Esophagus (tissue), 2 donors: ENCODE measurements at regions not wholly inside any gene's neighbourhood (a gene's known extent, or its start where the extent isn't known, plus 50 kb on each side); places are given as distances from the start of the nearest gene placed in this dataset.
A peak's percentile ranks its signal among the peaks of the same experiment; 100 is the strongest.

ENCODE experiments used
- H3K27ac ChIP-seq, 2 donors: one replicate each; pipeline ENCODE4 v1.5.1; 2013; ENCODE audit warnings: low read depth in 2 of 2, mild to moderate bottlenecking in 2 of 2, inconsistent platforms in 1 of 2, low read length in 1 of 2, moderate library complexity in 1 of 2
- H3K27me3 ChIP-seq, 2 donors: one replicate each; pipeline ENCODE4 v1.6.1; 2013; ENCODE audit warnings: low read length in 2 of 2, control low read depth in 1 of 2, mild to moderate bottlenecking in 1 of 2; ENCODE audit not compliant: insufficient read depth in 2 of 2, control insufficient read depth in 1 of 2
- H3K36me3 ChIP-seq, 2 donors: one replicate each; pipeline ENCODE4 v1.6.1; 2013; ENCODE audit warnings: low read length in 1 of 2; ENCODE audit not compliant: control insufficient read depth in 2 of 2, insufficient read depth in 2 of 2
- H3K4me1 ChIP-seq, 2 donors: one replicate each; pipeline ENCODE4 v1.6.1; 2013; ENCODE audit warnings: low read length in 1 of 2; ENCODE audit not compliant: control insufficient read depth in 2 of 2, insufficient read depth in 2 of 2
- H3K4me3 ChIP-seq, 2 donors: one replicate each; pipeline ENCODE4 v1.5.1; 2013; ENCODE audit warnings: low read length in 2 of 2, mild to moderate bottlenecking in 2 of 2, low read depth in 1 of 2, moderate library complexity in 1 of 2
- H3K9me3 ChIP-seq, 2 donors: one replicate each; pipeline ENCODE4 v1.6.1; 2013; ENCODE audit warnings: mild to moderate bottlenecking in 2 of 2, low read depth in 1 of 2, low read length in 1 of 2, moderate library complexity in 1 of 2; ENCODE audit not compliant: control insufficient read depth in 2 of 2, insufficient read depth in 1 of 2
- WGBS, 2 donors: extraction: QIAGEN DNeasy Blood & Tissue Kit; methylation state at CpG; one replicate each; pipeline ENCODE4 v1.1.7; 2013; 5-methylcytosine and 5-hydroxymethylcytosine counted together
- donor health status: healthy with polysubstance abuse.
- donor health status: Bipolar disorder and iron deficiency.

DNA sequence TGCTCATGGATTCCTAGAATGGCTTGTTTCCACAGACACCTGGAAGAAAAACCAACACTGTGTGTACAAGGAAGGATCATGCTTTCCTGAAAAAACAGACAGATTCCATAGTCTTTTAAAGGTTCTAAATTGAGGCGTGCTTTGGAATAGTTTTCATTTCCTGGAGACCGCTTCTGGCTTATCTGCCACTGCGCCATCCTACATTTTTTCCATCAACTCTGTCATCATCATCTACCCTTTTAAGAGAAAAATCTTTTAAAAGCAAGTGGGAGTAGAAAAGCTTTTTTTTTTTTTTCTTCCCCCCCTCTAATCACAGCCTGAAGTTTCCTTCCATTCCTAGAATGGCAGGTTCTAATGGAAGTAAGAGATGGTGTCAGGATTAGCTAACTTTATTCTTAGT, 379.4 kb upstream of the C2CD4B start:
- 94 to 95% methylated on average over 3 of the region's 3 CpGs for WGBS, 2 donors
- peaks cover 0 to 4% of the 10 kb centered on the region in 2 donors for H3K4me1 ChIP-seq

DNA sequence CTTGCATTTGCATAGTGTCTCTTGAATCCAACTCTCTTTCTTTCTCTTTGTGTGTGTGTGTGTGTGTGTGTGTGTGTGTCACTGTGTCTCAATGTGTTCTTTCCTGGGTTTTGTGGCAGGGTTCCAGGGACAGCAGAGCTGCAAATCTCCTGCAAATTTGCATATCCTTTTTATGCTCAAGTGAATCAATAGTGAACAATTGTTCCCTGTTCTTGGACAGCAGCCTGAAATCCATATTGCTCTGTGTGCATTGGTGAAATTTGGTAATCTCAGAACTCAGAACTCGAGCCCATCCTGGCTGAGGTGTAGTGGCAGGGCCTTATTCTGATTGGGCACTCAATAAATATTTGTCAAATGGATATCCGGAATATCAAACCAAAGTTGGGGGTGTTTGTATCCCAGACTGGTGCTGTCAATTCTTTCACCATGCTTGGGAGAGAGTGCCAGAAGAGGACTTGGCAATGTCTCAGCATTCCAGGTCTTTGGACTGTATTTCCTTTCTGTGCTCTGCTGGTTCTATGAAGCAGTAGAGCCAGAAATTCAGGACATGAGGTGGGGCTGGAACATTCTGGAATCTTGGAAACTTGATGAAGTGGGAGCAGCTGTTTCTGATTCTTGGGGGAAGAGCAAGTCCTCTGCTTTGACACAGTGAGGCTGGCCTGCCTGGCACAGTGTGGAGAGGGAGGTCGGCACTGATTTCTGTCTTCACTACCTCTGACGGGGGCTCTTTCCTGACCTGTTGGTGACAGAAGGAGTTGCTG, 380.6 kb upstream of the C2CD4B start:
- H3K36me3 ChIP-seq, result no peaks in the 10 kb centered on the region
- peak overlapping the region in 1 of 2 donors; percentile 3 for H3K27ac ChIP-seq

More for the DNA sequence above, 379.4 kb upstream of the C2CD4B start:
- no peaks in the 10 kb centered on the region for H3K9me3 ChIP-seq
- H3K27me3 ChIP-seq, result no peaks in the 10 kb centered on the region
- H3K36me3 ChIP-seq, result no peaks in the 10 kb centered on the region
- H3K27ac ChIP-seq, result no peak overlapping the region
- no peak overlapping the region for H3K4me3 ChIP-seq

DNA sequence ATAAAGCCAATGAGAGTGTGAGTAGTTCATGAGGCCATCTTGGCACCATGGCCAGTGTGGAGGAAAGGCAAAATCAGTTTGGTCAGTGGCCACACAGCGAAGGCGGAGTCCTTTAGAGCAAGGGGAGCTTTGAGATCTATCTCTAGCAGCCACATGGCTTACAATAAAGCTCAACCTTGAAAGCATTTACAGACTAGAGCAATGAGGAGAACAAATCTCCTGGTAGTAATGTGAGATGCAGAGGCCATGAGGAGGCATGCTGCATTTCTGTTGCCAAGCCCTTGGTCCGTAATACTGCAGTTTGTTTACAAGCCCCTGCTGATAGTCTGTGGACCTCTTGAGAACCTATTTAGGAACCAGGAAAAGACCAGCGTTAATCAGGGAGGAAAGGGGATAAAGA, 381.5 kb upstream of the C2CD4B start:
- H3K9me3 ChIP-seq, result no peaks in the 10 kb centered on the region
- H3K36me3 ChIP-seq, result no peaks in the 10 kb centered on the region
- H3K27ac ChIP-seq, result no peak overlapping the region
- H3K27me3 ChIP-seq, result no peaks in the 10 kb centered on the region
- peaks cover 0 to 4% of the 10 kb centered on the region in 2 donors for H3K4me1 ChIP-seq
- 81 to 82% methylated on average over 4 of the region's 4 CpGs for WGBS, 2 donors
- no peak overlapping the region for H3K4me3 ChIP-seq

More for the DNA sequence above, 380.6 kb upstream of the C2CD4B start:
- Histone ChIP-seq H3K4me3 (no peak overlapping the region), H3K4me1 (peaks cover 0 to 4% of the 10 kb centered on the region in 2 donors), H3K27me3 (no peaks in the 10 kb centered on the region), H3K9me3 (no peaks in the 10 kb centered on the region)
- 38 to 42% methylated on average over 4 of the region's 4 CpGs for WGBS, 2 donors

DNA sequence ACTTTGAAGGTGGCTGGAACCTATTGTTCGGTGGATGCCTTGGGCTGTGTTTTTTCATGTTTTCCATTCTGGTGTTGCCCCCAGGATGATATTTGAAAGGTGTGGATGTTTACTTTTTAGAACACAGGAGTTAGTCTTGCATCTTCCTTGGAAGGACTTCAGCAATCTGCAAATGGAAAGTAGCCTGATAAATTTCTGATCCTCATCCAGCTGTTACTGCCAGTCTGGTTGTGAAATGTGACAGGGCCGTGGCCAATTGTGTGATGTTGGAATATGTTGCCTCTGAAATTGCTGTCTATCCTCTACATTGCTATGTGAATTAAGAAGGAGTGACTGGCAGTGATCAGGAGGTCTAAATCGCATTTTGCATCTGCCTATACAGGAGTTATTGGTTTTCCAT, 382.5 kb upstream of the C2CD4B start:
- H3K4me3 ChIP-seq, result no peak overlapping the region
- H3K27me3 ChIP-seq, result no peaks in the 10 kb centered on the region
- no peaks in the 10 kb centered on the region for H3K36me3 ChIP-seq
- 57 to 82% methylated on average over 3 of the region's 3 CpGs for WGBS, 2 donors
- no peaks in the 10 kb centered on the region for H3K9me3 ChIP-seq
- H3K27ac ChIP-seq, result no peak overlapping the region
- H3K4me1 ChIP-seq, result peaks cover 0 to 4% of the 10 kb centered on the region in 2 donors

DNA sequence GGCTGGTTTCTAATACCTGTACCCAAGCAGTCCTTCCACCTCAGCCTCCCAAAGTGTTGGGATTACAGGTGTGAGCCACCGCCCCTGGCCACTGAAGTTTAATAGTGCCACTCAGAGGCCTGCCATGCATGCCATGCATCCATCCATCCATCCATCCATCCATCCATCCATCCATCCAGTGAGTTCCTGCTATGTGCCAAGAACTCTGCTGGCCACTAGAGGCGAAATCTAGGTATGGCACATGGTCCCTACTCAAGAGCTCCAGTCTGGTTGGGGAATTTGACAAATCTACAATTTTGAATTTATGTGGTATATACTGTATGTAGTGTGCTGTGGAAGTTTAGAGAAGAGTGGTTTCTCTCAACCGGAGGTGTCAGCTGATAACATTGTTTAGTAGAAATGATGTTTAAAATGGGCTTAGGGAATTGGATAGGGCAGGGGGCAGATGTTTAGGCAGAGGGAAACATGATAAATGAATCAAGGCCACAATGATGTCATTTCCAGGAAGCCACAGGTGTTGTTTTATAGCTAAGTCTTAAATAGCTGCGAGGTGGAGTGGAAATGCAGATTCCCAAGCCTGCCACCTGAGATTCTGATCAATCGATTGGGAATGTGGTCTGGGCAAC, 384.4 kb upstream of the C2CD4B start:
- H3K9me3 ChIP-seq, result no peaks in the 10 kb centered on the region
- WGBS, 2 donors, result 82 to 84% methylated on average over 5 of the region's 5 CpGs
- no peak overlapping the region for H3K27ac ChIP-seq
- H3K4me1 ChIP-seq, result peaks cover 0 to 4% of the 10 kb centered on the region in 2 donors
- H3K4me3 ChIP-seq, result no peak overlapping the region
- H3K36me3 ChIP-seq, result no peaks in the 10 kb centered on the region
- no peaks in the 10 kb centered on the region for H3K27me3 ChIP-seq

DNA sequence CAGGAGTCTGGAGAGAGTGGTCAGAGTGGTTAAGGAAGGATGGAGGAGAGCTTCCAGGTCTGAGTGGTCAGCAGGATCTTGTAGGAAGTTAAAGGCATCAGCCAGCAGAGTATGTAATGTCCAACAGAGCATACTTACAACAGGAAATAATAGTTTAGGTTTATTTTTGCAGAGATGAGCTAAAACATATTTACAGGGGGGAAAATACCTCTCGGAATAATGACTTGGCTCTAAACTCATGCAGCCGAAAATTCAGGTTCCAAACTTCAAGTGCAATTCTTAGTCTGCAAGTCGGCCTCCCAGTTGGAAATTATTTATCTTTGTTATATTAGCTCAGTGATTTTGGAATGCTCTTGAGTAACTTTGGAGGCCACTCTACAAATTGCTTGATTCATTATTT, 385.0 kb upstream of the C2CD4B start:
- WGBS, 2 donors, result 69 to 75% methylated on average over 3 of the region's 3 CpGs
- H3K27me3 ChIP-seq, result no peaks in the 10 kb centered on the region
- no peaks in the 10 kb centered on the region for H3K9me3 ChIP-seq
- no peak overlapping the region for H3K4me3 ChIP-seq
- H3K27ac ChIP-seq, result no peak overlapping the region
- H3K4me1 ChIP-seq, result peaks cover 0 to 4% of the 10 kb centered on the region in 2 donors
- no peaks in the 10 kb centered on the region for H3K36me3 ChIP-seq

DNA sequence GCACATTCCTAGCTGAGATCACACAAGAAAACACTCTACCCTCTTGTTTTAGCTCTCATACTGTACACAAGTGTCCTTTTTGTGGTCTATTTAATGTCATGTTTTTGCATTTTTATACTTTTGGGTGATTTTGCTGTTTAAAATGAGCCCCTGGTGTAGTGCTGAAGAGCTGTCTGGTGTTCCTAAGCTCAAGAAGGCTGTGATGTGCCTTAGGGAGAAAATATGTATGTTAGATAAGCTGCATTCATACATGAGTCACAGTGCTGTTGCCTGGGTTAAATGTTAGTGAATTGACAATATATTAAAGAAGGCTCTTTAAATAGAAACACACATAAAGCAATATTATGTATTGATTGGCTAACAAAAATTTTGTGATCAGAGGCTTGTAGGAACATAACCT, 387.4 kb upstream of the C2CD4B start:
- Histone ChIP-seq H3K36me3 (no peaks in the 10 kb centered on the region), H3K27ac (no peak overlapping the region), H3K9me3 (no peaks in the 10 kb centered on the region), H3K4me3 (no peak overlapping the region), H3K4me1 (no peaks in the 10 kb centered on the region), H3K27me3 (no peaks in the 10 kb centered on the region)

DNA sequence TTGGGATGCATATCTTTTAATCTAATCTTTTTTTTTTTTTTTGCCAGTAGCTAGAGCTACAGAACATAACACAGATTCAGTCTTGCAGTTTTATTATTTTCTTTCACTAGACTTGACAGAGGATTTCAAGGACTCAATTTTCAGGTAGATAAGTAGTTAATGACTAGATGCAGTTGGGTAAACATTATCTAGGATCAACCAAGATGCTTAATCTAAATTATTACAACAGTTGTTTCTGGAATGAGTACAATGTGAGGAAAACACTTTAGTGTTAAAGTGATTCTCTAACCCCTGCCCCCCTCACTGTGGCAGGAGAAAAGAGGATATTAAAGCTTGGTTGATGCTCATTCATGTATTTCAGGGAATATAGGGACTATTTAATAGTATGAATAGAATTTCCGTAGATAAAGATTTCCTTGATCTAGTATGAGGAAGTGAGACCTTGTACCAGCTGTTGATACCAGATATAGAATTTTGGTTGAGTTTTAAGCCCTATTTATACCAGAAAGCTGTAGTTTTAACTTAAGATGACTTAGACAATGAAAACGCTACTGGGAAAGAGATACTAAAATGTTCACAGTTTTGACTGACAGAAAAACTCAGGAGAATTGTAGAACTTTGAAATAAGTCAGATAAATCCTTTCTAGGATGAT, 389.0 kb upstream of the C2CD4B start:
- 76 to 83% methylated on average over 2 of the region's 2 CpGs for WGBS, 2 donors
- Histone ChIP-seq H3K4me3 (no peak overlapping the region), H3K9me3 (no peaks in the 10 kb centered on the region), H3K27me3 (no peaks in the 10 kb centered on the region), H3K36me3 (no peaks in the 10 kb centered on the region), H3K4me1 (no peaks in the 10 kb centered on the region), H3K27ac (no peak overlapping the region)

DNA sequence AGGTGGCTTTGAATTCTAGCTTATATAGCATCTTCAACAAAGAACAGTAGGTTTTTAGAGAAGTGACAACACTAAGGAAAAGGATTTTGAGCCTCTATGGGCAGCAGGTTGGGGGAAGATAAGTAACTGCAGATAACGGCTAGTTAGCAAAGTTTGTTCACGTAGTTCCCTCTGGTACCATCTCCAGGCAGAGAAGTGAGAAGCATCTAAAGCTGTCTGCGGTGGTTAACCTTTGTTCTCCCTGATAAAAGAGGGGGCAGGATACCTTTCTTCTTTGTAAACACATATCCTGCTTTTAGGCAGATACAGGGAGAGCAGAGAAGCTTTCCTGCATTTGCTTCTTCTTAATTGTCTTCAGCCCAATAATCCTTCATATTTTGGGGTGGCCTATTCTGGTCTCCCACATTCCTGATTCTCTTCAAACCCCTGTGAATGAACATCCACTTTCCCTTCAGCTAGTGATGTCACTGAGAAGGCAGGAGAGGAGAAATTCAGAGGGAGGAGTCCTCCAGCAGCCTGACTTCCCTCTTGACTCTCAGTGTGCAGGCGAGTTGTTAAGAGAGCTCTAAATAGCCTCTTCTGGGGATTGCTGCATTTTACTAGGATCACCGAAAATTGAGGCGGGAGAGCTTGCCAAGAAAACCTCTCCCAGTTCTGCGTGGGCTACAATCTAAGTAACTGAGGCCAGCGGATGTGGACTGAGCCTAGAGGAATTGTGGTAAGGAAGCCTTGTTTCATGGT, 393.7 kb upstream of the C2CD4B start:
- H3K4me1 ChIP-seq, result no peaks in the 10 kb centered on the region
- WGBS, 2 donors, result 72 to 77% methylated on average over 8 of the region's 8 CpGs
- no peaks in the 10 kb centered on the region for H3K9me3 ChIP-seq
- no peak overlapping the region for H3K4me3 ChIP-seq
- no peaks in the 10 kb centered on the region for H3K27me3 ChIP-seq
- no peaks in the 10 kb centered on the region for H3K36me3 ChIP-seq
- H3K27ac ChIP-seq, result no peak overlapping the region
